ENCODE measurements at regions not wholly inside any gene's neighbourhood (a gene's known extent, or its start where the extent isn't known, plus 50 kb on each side); places are given as distances from the start of the nearest gene placed in this dataset.

- H3K4me1 ChIP-seq (ENCODE audit: control insufficient read depth in 1 of 2, insufficient read depth in 2 of 2, low read length in 2 of 2), result no peaks in the 10 kb centered on the region
- H3K4me2 ChIP-seq (replicated peaks; ENCODE audit: extremely low read depth, low read length, poor library complexity, severe bottlenecking), result no peak overlapping the region
- Mint-ChIP-seq H3K9me3 (peaks cover 0 to 18% (median 0%) of the 10 kb centered on the region in 7 donors), H3K27ac (no peak overlapping the region), H3K27me3 (ENCODE audit: low read depth in 3 of 3) (peaks cover 63 to 84% (median 65%) of the 10 kb centered on the region in 3 donors), H3K4me1 (peaks cover 3% of the 10 kb centered on the region), H3K4me3 (no peak overlapping the region), H3K36me3 (no peaks in the 10 kb centered on the region)
- no peak overlapping the region for H3K27ac ChIP-seq (ENCODE audit: low read depth in 1 of 2, low read length in 2 of 2)
- DNase-seq, result no peak
- H3K79me2 ChIP-seq (ENCODE audit: insufficient read depth, low read length), result no peaks in the 10 kb centered on the region
- 91% methylated on average over 15 of the region's 16 CpGs for WGBS (ENCODE audit: insufficient coverage)
- no peaks in the 10 kb centered on the region for H4K20me1 ChIP-seq (ENCODE audit: insufficient read depth, low read length)
- H3K4me3 ChIP-seq (replicated peaks in 1 of 3; ENCODE audit: low read depth in 2 of 3, low read length in 3 of 3), result no peak overlapping the region
- H3K27me3 ChIP-seq (ENCODE audit: control insufficient read depth in 2 of 2, insufficient read depth in 2 of 2, low read length in 2 of 2), result peaks cover 17 to 70% of the 10 kb centered on the region in 2 donors
- no peak overlapping the region for H3K9ac ChIP-seq (ENCODE audit: insufficient read depth, low read length, poor library complexity, severe bottlenecking)
- no peak for TF ChIP-seq CTCF (IDR thresholded peaks at IDR 0.05)
- intact Hi-C loops (cut with micrococcal nuclease), result no loop called here
- H3K9me3 ChIP-seq (replicated peaks in 1 of 2; ENCODE audit: control insufficient read depth in 1 of 2, insufficient read depth in 1 of 2, low read length in 2 of 2), result peaks cover 0 to 19% of the 10 kb centered on the region in 2 donors
- H3K36me3 ChIP-seq (replicated peaks in 1 of 2; ENCODE audit: control insufficient read depth in 1 of 2, insufficient read depth in 2 of 2, low read length in 2 of 2), result no peaks in the 10 kb centered on the region
- H2AFZ ChIP-seq (ENCODE audit: insufficient read depth, low read depth, low read length, poor library complexity, severe bottlenecking), result no peak overlapping the region
Observed at GRCh38 chr16:86293906-86294305, 216.4 kb upstream of the FOXF1 start.

- Mint-ChIP-seq H3K9me3 (peaks cover 0 to 13% (median 0%) of the 10 kb centered on the region in 7 donors), H3K4me1 (peaks cover 3% of the 10 kb centered on the region), H3K27ac (no peak overlapping the region), H3K27me3 (ENCODE audit: low read depth in 3 of 3) (peaks cover 59 to 82% (median 63%) of the 10 kb centered on the region in 3 donors), H3K36me3 (no peaks in the 10 kb centered on the region), H3K4me3 (no peak overlapping the region)
- H3K4me3 ChIP-seq (replicated peaks in 1 of 3; ENCODE audit: low read depth in 2 of 3, low read length in 3 of 3), result no peak overlapping the region
- intact Hi-C loops (cut with micrococcal nuclease), result no loop called here
- H3K9me3 ChIP-seq (replicated peaks in 1 of 2; ENCODE audit: control insufficient read depth in 1 of 2, insufficient read depth in 1 of 2, low read length in 2 of 2), result peaks cover 0 to 12% of the 10 kb centered on the region in 2 donors
- H3K27me3 ChIP-seq (ENCODE audit: control insufficient read depth in 2 of 2, insufficient read depth in 2 of 2, low read length in 2 of 2), result peaks cover 10 to 69% of the 10 kb centered on the region in 2 donors
- no peak overlapping the region for H2AFZ ChIP-seq (ENCODE audit: insufficient read depth, low read depth, low read length, poor library complexity, severe bottlenecking)
- 75% methylated on average over 13 of the region's 16 CpGs for WGBS (ENCODE audit: insufficient coverage)
- H3K4me1 ChIP-seq (ENCODE audit: control insufficient read depth in 1 of 2, insufficient read depth in 2 of 2, low read length in 2 of 2), result no peaks in the 10 kb centered on the region
- DNase-seq, result no peak
- no peak overlapping the region for H3K9ac ChIP-seq (ENCODE audit: insufficient read depth, low read length, poor library complexity, severe bottlenecking)
- H3K4me2 ChIP-seq (replicated peaks; ENCODE audit: extremely low read depth, low read length, poor library complexity, severe bottlenecking), result no peak overlapping the region
- no peaks in the 10 kb centered on the region for H3K79me2 ChIP-seq (ENCODE audit: insufficient read depth, low read length)
- H4K20me1 ChIP-seq (ENCODE audit: insufficient read depth, low read length), result no peaks in the 10 kb centered on the region
- no peak overlapping the region for H3K27ac ChIP-seq (ENCODE audit: low read depth in 1 of 2, low read length in 2 of 2)
- TF ChIP-seq CTCF (IDR thresholded peaks at IDR 0.05), result no peak
- H3K36me3 ChIP-seq (replicated peaks in 1 of 2; ENCODE audit: control insufficient read depth in 1 of 2, insufficient read depth in 2 of 2, low read length in 2 of 2), result no peaks in the 10 kb centered on the region
Observed at GRCh38 chr16:86294535-86295196, 215.7 kb upstream of the FOXF1 start.
